GM12874 (cell line): ENCODE measurements at regions not wholly inside any gene's neighbourhood (a gene's known extent, or its start where the extent isn't known, plus 50 kb on each side); places are given as distances from the start of the nearest gene placed in this dataset.

Experiments
- TF ChIP-seq, protein P1 (sequence below): IDR thresholded peaks from 2 replicates; pipeline ENCODE4 v1.5.1; 2011; ENCODE audit warnings: low read depth, mild to moderate bottlenecking, control low read depth, low read length, moderate library complexity; ENCODE audit not compliant: insufficient read depth

DNA sequence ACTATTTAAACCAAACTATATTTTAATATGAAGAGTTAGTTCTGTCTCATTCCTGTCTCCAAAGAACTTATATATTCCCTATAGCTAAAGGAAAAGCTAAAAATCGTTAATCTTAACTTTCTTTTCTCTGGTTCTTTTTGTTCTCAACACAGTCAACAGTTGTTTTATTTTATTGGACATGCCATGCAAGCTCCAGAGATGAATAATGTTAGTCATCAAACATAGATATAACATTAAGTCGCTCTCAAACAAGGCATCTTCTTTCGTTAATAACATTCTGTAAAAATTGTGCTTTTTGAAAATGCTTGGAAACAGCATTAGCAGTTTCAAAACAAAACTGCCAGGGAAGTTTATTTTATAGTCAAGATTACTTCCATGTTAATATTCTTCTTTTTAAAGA is 117.9 kb upstream of the GPM6A start:
- TF ChIP-seq, protein P1, sequence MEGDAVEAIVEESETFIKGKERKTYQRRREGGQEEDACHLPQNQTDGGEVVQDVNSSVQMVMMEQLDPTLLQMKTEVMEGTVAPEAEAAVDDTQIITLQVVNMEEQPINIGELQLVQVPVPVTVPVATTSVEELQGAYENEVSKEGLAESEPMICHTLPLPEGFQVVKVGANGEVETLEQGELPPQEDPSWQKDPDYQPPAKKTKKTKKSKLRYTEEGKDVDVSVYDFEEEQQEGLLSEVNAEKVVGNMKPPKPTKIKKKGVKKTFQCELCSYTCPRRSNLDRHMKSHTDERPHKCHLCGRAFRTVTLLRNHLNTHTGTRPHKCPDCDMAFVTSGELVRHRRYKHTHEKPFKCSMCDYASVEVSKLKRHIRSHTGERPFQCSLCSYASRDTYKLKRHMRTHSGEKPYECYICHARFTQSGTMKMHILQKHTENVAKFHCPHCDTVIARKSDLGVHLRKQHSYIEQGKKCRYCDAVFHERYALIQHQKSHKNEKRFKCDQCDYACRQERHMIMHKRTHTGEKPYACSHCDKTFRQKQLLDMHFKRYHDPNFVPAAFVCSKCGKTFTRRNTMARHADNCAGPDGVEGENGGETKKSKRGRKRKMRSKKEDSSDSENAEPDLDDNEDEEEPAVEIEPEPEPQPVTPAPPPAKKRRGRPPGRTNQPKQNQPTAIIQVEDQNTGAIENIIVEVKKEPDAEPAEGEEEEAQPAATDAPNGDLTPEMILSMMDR = no peak

DNA sequence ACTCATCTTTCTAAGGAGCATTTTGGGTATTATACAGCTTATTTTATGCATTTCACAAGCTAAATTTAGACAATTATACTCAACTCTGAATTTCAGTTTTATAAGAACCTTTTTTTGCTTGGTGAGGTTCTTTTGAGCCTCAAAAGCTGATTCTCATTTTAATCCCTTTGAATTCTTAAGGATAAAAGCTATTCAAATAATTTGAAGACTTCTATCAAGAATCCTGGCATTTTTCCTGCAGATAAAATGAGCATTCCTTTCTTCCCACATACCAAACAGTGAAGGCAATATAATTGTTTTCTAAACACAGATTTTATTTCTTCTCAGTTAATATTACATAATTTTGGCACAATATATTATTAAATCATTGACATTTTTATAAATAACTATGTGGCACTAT is 118.4 kb upstream of the GPM6A start:
- TF ChIP-seq, protein P1 = no peak

DNA sequence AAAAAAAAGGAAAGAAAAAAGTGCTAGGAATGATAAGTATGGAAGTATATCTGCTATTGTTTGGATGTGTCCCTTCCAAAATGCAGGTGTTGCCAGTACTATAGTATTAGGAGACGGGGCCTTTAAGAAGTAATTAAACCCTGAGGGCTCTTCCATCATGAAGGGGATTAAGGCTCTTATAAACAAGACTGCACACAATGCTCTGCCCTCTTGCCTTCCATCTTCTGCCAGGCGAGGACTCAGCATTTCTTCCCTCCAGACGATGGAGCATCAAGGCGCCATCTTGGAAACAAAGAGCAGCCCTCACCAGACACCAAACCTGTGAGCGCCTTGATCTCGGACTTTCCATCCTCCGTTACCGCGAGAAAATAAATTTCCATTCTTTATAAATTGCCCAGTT is 120.1 kb upstream of the GPM6A start:
- TF ChIP-seq, protein P1 = no peak

DNA sequence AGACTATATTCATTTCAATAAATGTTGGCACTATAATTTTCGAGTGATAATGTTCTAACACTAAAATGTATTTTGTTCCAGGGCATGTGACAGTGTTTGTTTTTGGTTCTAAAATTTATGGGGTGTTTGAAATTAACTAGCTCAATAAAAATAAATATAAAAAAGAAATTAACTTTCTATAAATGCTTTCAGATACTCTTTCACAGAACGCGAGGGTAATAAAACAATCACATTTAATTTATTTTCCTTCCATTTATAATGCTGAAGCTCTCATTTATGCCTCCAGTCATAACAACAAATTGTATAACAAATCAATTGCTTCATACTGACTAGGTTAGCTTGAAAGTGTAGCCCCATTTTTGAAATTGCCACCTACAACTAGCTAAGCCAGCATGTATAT is 122.4 kb upstream of the GPM6A start:
- TF ChIP-seq, protein P1 = no peak

DNA sequence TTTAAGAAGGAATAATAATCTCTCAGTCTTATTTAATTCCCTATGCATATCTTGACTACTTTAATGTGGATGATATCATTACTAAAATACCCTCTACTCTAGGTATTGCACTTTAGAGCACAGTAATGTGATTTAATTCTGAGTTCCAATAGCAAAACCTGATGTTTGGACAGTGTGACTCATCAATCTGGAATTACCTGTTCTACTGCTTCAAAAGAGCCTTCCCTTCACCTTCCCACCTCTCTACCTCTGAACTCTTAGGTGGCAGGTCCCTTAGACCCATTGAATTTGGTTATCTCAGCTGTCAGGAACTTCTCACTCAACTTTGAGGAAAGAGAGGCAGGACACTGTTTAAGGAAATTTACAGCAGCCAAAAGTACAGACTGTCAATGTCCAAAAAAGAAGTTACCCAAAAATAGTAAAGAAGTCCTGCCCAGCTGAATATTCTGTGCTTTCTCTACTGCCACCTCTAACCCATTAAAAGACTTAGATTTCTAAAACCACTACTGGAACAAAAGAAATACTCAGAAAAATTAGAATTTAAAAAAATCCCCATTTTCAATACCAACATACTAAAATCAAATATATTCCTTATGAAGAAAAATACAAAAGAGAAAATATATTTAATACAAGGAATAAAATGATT is 123.1 kb upstream of the GPM6A start:
- TF ChIP-seq, protein P1 = no peak

DNA sequence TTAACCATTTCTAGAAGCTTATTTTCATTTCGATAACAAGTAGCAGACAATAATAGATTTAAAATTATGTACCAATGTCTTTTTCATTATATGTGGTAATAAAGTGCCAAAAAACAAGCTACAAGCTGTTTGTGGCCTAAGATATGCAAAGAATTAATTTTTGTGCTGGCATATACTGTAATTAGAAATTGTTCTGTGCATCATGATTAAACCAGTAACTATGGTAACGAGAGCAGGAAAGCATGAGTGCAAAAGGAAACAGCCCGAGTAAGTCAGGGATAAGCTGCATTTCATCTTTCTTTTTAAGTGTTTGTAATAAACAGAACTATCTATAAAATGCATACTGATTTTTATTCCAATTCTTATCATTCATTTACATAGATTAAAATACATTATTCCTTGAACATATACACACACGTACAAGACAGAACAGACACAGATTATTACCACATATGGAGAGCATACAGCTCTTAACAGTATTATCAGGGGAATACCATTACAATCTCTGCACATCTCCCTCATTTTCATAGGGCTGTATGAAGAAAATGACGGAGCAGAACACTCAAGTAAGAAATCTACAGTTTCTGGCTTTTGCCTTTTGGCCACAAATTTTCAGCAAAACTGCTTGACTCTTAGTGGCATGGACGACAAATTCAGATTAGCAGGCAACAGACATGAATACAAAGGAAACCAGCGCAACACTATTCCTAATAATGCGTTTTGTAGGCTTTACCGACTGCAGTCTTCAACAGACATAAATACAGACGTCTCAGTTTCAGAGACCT is 121.3 kb upstream of the WDR17 start:
- TF ChIP-seq, protein P1 = no peak

DNA sequence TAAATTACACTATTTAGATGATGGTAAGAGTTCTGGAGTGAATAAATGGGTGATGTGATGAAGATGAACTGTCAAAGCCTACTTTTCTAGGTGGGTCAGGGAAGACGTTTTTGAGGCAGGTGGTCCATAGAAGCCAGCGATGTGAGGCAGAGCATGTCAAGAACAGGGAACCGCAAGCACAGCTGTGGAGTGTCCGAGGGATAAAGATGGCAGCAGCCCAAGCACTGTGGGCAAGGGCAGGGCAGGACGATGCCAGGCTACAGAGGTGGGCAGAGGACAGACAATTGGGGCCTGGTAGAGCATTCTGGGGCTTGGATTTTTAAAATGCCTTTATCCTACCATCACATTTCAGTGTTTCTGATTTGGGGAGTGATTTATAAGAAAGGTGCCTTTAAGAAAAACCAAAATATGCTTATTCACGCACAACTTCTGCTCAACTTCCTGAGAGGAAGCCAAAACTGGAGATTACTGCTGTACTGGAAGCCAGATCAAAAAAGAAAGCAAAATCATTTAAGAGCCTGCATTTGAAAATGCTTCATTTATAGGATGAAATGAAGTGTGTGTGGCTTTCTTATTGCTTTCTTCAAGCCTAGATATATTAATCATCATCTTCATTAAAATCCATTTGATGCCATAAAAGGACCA is 119.0 kb upstream of the WDR17 start:
- TF ChIP-seq, protein P1 = no peak
